NCI-H2196 (cell line): ENCODE measurements at regions not wholly inside any gene's neighbourhood (a gene's known extent, or its start where the extent isn't known, plus 50 kb on each side); places are given as distances from the start of the nearest gene placed in this dataset.

Experiments used
- DNase-seq: peaks from one replicate; lab custom pipeline; 2025; ENCODE audit not compliant: unreplicated experiment; lab: John Stamatoyannopoulos, UW

- no peak for DNase-seq
Measured at GRCh38 chr13:103297083-103297482, 230.9 kb upstream of the SLC10A2 start.

- no peak for DNase-seq
Measured at GRCh38 chr13:103291798-103292572, 225.8 kb upstream of the SLC10A2 start.

GRCh38 chr13:103291226-103291625 lies 225.0 kb upstream of the SLC10A2 start:
- no peak for DNase-seq

GRCh38 chr13:103289681-103290080 lies 223.5 kb upstream of the SLC10A2 start:
- DNase-seq = no peak

GRCh38 chr13:103288114-103288513 lies 221.9 kb upstream of the SLC10A2 start:
- DNase-seq = no peak

GRCh38 chr13:103287659-103288058 lies 221.4 kb upstream of the SLC10A2 start:
- no peak for DNase-seq

GRCh38 chr13:103284466-103284865 lies 218.2 kb upstream of the SLC10A2 start:
- DNase-seq = no peak

- DNase-seq = no peak
Measured at GRCh38 chr13:103283451-103283820, 217.2 kb upstream of the SLC10A2 start.

- no peak for DNase-seq
Measured at GRCh38 chr13:103282571-103283450, 216.6 kb upstream of the SLC10A2 start.

GRCh38 chr13:103277959-103278694 lies 211.9 kb upstream of the SLC10A2 start:
- no peak for DNase-seq

- DNase-seq = no peak
Measured at GRCh38 chr13:103276775-103277498, 210.7 kb upstream of the SLC10A2 start.

- no peak for DNase-seq
Measured at GRCh38 chr13:103275722-103276121, 209.5 kb upstream of the SLC10A2 start.

GRCh38 chr13:103275081-103275480 lies 208.9 kb upstream of the SLC10A2 start:
- DNase-seq = no peak

GRCh38 chr13:103273825-103274224 lies 207.6 kb upstream of the SLC10A2 start:
- DNase-seq = no peak

- no peak for DNase-seq
Measured at GRCh38 chr13:103272770-103273169, 206.6 kb upstream of the SLC10A2 start.

GRCh38 chr13:103263448-103263847 lies 197.2 kb upstream of the SLC10A2 start:
- DNase-seq = no peak

- DNase-seq = no peak
Measured at GRCh38 chr13:103255587-103256301, 189.5 kb upstream of the SLC10A2 start.

GRCh38 chr13:103250071-103250470 lies 183.9 kb upstream of the SLC10A2 start:
- no peak for DNase-seq

GRCh38 chr13:103246581-103247200 lies 180.5 kb upstream of the SLC10A2 start:
- no peak for DNase-seq

GRCh38 chr13:103243495-103243894 lies 177.3 kb upstream of the SLC10A2 start:
- no peak for DNase-seq
